ENCODE measurements at regions not wholly inside any gene's neighbourhood (a gene's known extent, or its start where the extent isn't known, plus 50 kb on each side); places are given as distances from the start of the nearest gene placed in this dataset.

DNA sequence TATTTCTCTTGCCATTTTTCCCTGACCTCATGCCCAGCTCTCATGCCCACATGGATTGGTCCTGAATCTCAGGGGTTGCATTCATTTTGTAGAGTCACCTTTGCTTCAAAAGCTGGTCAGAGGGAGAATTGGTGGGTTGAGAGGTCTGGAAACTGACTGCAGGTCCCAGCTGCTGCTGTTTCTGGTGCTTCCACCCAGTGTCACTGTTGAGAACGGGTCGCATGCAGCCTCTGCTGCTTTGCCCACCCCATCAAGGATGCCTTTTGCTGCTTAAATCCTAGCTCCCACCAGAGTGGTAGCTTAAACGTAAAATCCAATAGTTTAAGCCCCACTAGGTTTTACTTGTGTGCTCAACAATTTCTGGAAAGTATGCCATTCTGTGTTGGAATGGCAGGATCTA lies 211.4 kb upstream of the TSHZ2 start:
- DNase-seq (ENCODE audit: low read depth): no peak
- H3K4me3 ChIP-seq (replicated peaks; ENCODE audit: low read depth, low read length): no peak overlapping the region
- TF ChIP-seq, protein P1, sequence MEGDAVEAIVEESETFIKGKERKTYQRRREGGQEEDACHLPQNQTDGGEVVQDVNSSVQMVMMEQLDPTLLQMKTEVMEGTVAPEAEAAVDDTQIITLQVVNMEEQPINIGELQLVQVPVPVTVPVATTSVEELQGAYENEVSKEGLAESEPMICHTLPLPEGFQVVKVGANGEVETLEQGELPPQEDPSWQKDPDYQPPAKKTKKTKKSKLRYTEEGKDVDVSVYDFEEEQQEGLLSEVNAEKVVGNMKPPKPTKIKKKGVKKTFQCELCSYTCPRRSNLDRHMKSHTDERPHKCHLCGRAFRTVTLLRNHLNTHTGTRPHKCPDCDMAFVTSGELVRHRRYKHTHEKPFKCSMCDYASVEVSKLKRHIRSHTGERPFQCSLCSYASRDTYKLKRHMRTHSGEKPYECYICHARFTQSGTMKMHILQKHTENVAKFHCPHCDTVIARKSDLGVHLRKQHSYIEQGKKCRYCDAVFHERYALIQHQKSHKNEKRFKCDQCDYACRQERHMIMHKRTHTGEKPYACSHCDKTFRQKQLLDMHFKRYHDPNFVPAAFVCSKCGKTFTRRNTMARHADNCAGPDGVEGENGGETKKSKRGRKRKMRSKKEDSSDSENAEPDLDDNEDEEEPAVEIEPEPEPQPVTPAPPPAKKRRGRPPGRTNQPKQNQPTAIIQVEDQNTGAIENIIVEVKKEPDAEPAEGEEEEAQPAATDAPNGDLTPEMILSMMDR (IDR thresholded peaks at IDR 0.05; ENCODE audit: low read length, missing control alignments): no peak

DNA sequence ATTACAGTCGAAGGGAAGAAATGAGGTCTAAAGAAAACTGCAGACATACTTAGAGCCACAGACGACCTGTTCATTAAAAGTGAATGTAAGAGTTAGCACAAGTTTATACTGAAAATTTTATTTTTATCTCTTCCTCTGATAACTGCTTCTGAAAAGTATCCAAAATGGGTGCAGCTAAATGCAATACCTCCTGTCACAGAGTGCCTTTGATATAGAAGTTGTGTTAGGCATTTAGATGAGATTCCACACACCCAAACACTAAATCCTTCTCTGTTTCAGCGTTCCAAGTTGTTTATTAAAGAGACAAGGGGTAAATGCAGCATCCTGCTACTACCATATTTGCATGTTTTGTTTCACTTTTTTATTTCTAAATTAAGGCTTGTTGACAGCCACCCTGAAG lies 214.7 kb upstream of the TSHZ2 start:
- no peak for DNase-seq (ENCODE audit: low read depth)
- TF ChIP-seq, protein P1 (IDR thresholded peaks at IDR 0.05; ENCODE audit: low read length, missing control alignments): no peak
- H3K4me3 ChIP-seq (replicated peaks; ENCODE audit: low read depth, low read length): no peak overlapping the region

DNA sequence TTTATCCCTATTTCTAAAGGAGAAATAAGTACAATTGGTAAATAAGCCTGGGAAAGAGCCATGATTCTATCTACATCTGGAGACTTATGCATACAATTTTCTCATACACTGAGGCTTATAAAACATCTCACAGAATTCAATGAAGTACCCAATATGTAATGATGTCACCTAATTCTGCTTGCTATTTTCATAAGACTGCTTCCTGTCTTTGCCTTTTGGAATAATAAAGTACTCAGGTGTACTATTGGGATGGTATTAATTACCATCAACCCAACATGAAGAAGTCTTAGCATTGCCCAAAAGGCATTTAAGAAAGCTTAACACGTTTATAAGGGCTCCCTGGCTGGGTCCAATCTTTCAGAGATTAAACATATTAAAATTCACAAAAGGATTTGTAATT lies 216.4 kb upstream of the TSHZ2 start:
- no peak for DNase-seq (ENCODE audit: low read depth)
- TF ChIP-seq, protein P1 (IDR thresholded peaks at IDR 0.05; ENCODE audit: low read length, missing control alignments): no peak
- no peak overlapping the region for H3K4me3 ChIP-seq (replicated peaks; ENCODE audit: low read depth, low read length)

DNA sequence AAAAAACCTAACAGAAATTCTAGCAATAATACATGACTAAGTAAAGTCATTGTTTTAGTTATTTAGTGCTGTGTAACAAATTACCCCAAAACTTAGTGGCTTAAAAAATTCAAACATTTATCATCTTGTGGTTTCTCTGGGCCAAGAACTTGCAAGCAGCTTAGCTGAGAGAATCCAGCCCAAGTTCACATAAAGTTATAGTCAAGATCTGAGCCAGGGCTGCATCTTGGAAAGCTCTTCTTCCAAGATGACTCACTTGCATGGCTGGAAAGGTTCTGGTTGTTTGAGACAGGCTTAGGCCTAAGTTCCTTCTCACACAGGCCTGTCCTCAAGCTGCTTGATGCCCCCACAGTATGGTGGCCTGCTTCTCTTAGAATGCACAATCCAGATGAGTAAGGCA lies 217.8 kb upstream of the TSHZ2 start:
- no peak overlapping the region for H3K4me3 ChIP-seq (replicated peaks; ENCODE audit: low read depth, low read length)
- no peak for DNase-seq (ENCODE audit: low read depth)
- TF ChIP-seq, protein P1 (IDR thresholded peaks at IDR 0.05; ENCODE audit: low read length, missing control alignments): no peak

DNA sequence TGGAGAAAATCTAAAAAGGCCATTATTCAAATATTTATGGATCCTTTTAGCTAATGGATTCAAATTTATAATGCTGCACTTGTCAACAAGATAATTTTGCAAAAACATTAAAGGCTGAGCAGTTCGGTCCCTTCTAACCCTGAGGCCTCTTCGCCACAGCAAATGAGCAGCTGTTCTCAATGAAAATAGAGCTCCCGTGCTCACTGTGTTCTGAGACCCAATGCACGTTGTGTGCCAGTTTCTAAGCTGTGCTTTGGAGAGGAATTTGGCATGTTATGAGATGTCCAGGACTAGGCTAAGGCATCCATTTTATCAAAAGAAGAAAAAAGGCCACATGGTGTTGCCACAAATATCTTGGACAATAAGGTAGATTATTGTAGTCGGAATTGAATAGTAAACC lies 220.1 kb upstream of the TSHZ2 start:
- TF ChIP-seq, protein P1 (IDR thresholded peaks at IDR 0.05; ENCODE audit: low read length, missing control alignments): no peak
- DNase-seq (ENCODE audit: low read depth): no peak
- H3K4me3 ChIP-seq (replicated peaks; ENCODE audit: low read depth, low read length): no peak overlapping the region

DNA sequence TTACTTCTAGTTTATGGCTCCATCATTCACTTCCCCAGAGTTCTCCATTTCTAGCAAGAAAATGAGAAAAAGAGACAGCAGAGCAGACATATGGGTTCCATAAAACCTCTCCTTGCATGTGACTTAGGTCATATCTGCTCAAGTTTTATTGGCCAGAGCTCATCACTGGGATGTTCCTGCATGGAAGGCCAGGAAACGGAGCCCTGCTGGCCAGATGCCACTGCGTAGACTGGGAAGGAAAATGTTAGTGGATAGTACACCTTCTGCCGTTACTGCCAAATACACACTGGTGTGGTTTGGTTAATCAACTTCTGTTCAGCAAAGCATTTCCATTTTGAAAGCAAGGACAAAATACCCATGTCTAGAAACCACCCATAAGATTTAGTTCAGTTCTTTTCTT lies 220.6 kb upstream of the TSHZ2 start:
- DNase-seq (ENCODE audit: low read depth): no peak

DNA sequence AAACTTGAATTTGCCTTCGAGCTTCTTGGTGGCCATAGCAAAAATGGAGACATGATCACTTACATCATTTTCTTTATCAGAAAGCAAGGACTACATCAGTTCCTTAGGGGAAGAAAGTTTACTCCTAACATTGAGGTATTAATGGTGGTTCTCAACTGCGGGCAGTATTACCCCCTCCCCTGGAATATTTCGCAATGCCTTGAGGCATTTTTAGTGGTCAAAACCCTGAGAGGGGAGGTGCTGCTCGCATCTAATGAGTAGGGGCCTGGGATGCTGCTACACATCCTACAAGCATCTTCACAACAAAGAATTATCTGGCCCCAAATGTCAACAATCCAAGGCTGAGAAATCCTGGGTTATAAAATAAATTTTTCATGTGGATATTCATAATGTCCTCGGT lies 222.2 kb upstream of the TSHZ2 start:
- TF ChIP-seq, protein P1 (IDR thresholded peaks at IDR 0.05; ENCODE audit: low read length, missing control alignments): no peak
- H3K4me3 ChIP-seq (replicated peaks; ENCODE audit: low read depth, low read length): no peak overlapping the region
- no peak for DNase-seq (ENCODE audit: low read depth)

More for the DNA sequence above, 220.6 kb upstream of the TSHZ2 start:
- TF ChIP-seq, protein P1 (IDR thresholded peaks at IDR 0.05; ENCODE audit: low read length, missing control alignments): no peak
- H3K4me3 ChIP-seq (replicated peaks; ENCODE audit: low read depth, low read length): no peak overlapping the region
